ENCODE measurements at regions not wholly inside any gene's neighbourhood (a gene's known extent, or its start where the extent isn't known, plus 50 kb on each side); places are given as distances from the start of the nearest gene placed in this dataset.

GRCh38 chr4:124961138-124961750 is 248.7 kb upstream of the ANKRD50 start:
- Histone ChIP-seq H3K4me2 (ENCODE audit: insufficient read depth, low read length) (no peak overlapping the region), H2AFZ (ENCODE audit: low read depth, low read length) (no peak overlapping the region), H3K27ac (ENCODE audit: insufficient read depth, low read depth, low read length) (no peak overlapping the region), H3K9ac (replicated peaks; ENCODE audit: extremely low read depth, insufficient read depth, low read length) (no peak overlapping the region), H3K4me3 (replicated peaks in 1 of 3; ENCODE audit: insufficient read depth in 1 of 3, low read depth in 1 of 3, low read length in 3 of 3) (no peak overlapping the region), H4K20me1 (replicated peaks; ENCODE audit: control insufficient read depth, extremely low read depth, insufficient read depth, low read length) (no peaks in the 10 kb centered on the region), H3K9me3 (replicated peaks; ENCODE audit: control insufficient read depth, insufficient read depth, low read length) (no peaks in the 10 kb centered on the region), H3K79me2 (ENCODE audit: control insufficient read depth, insufficient read depth, low read length) (no peaks in the 10 kb centered on the region), H3K27me3 (ENCODE audit: control insufficient read depth in 2 of 2, insufficient read depth in 2 of 2, low read length in 2 of 2) (no peaks in the 10 kb centered on the region), H3K36me3 (ENCODE audit: control insufficient read depth in 2 of 2, extremely low read depth in 1 of 2, insufficient read depth in 2 of 2, low read length in 2 of 2) (no peaks in the 10 kb centered on the region), H3K9me1 (replicated peaks; ENCODE audit: control insufficient read depth, extremely low read depth, insufficient read depth, low read length) (no peaks in the 10 kb centered on the region), H3K4me1 (ENCODE audit: control insufficient read depth, extremely low read depth, insufficient read depth, low read length) (peaks cover 3% of the 10 kb centered on the region)
- ChIA-PET CTCF (no interaction called here), POLR2A (no interaction called here)
- intact Hi-C loops (cut with micrococcal nuclease), result no loop called here
- dilution Hi-C loops (cut with MboI; ENCODE audit: extremely low pct_ligation_motif_present, low sequenced_read_pairs), result no loop called here
- no TSS peak for BruUV-seq (replicated peaks)
- FAIRE-seq (no peak), DNase-seq (ENCODE audit: low read depth, low spot score) (no peak)
- no peak for TF ChIP-seq FOS (IDR thresholded peaks at IDR 0.05; ENCODE audit: borderline replicate concordance, insufficient read depth, low read length)
- TF ChIP-seq MYC (IDR thresholded peaks at IDR 0.05; ENCODE audit: low read depth, low read length), result no peak
- TF ChIP-seq POLR2A (IDR thresholded peaks at IDR 0.05; ENCODE audit: low read depth, low read length), result no peak
- no peak for TF ChIP-seq POLR2AphosphoS5 (IDR thresholded peaks at IDR 0.05; ENCODE audit: insufficient read depth, low read depth, low read length)
- TF ChIP-seq JUN (IDR thresholded peaks at IDR 0.05; ENCODE audit: borderline replicate concordance, insufficient read depth, insufficient read length, low read depth), result no peak
- no peak for TF ChIP-seq MAX (IDR thresholded peaks at IDR 0.05; ENCODE audit: insufficient read depth, insufficient read length)
- TF ChIP-seq CTCF (IDR thresholded peaks at IDR 0.05; ENCODE audit: extremely low read depth in 1 of 2, insufficient read depth in 1 of 2, low read depth in 1 of 2, low read length in 2 of 2), result no peak
- no peak for TF ChIP-seq EZH2 (IDR thresholded peaks at IDR 0.05; ENCODE audit: borderline replicate concordance, low read depth, low read length, severe bottlenecking)
- no peak for TF ChIP-seq GATA2 (IDR thresholded peaks at IDR 0.05; ENCODE audit: insufficient read depth, insufficient read length, low read depth, low read length)
